GM19023 (cell line): ENCODE measurements at regions not wholly inside any gene's neighbourhood (a gene's known extent, or its start where the extent isn't known, plus 50 kb on each side); places are given as distances from the start of the nearest gene placed in this dataset.
"Not testable (repeated sequence)": the region's sequence is repeated elsewhere in the genome, so short reads cannot be mapped to it uniquely, and the experiment has no call there.

ENCODE experiments used
- ATAC-seq: cut with Tn5 transposase; IDR thresholded peaks from one replicate; pipeline ENCODE4 v1.9.1; 2021; ENCODE audit warnings: mild to moderate bottlenecking, moderate library complexity; ENCODE audit not compliant: unreplicated experiment

DNA sequence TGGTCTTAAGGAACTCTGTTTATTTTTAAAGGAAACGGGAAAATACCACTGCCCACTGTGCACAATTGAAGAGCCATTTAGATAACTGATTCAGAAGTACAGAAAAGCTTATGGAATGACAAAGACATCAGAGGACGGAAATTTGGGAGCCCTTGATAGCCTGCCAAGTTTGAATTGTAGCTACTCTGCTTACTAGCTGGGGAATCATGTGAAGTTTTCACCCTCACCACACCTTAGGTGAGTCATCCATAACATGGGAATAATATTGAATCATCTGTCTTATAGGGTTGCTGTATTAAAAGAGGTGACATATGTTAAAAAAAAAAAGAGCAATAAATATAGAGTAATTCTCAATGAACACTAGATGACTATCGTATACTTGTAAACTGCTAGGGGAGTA is 1104.2 kb downstream of the GATA3 start:
- ATAC-seq: no peak

DNA sequence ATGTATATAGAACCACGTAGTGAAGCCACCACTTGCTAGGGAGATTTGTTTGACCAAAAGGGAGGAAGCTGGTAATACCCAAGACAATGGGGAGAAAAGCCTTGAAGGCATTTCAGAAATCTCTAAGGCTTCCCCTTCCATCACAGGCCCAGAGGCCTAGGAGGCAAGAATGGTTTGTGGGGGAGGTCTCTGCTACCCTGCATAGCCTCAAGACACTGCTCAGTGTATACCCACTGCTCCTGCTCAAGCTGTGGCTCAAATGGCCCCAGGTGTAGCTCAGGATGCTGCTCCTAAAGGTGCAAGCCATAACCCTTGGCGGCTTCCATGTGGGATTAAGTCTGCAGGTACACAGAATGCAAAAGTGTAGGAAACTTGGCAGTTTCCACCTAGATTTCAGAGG is 1105.8 kb downstream of the GATA3 start:
- no peak for ATAC-seq

- ATAC-seq: no peak
These were observed 1109.2 kb downstream of the GATA3 start for GRCh38 chr10:9163699-9164098.

DNA sequence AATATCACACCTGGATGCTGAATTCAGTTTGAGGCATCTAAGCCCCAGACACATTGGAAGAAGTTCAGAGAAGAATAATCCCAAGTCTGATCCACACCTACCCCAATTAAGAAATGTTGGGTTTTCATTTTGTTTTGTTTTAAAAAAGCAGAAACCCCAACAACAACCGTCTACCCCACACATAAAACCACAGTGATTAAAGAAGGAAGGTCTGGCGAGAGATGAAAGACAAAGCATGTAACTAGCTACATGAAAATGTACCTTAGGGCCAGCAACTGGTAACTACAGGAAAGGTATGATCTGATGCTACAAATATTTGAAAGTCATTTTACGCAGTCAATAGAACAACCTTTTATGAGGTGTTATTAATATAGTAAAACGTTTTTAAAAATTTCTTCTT is 1112.3 kb downstream of the GATA3 start:
- no peak for ATAC-seq

GRCh38 chr10:9172276-9172675 is 1117.8 kb downstream of the GATA3 start:
- ATAC-seq: no peak

GRCh38 chr10:9175200-9175599 is 1120.7 kb downstream of the GATA3 start:
- ATAC-seq: no peak

DNA sequence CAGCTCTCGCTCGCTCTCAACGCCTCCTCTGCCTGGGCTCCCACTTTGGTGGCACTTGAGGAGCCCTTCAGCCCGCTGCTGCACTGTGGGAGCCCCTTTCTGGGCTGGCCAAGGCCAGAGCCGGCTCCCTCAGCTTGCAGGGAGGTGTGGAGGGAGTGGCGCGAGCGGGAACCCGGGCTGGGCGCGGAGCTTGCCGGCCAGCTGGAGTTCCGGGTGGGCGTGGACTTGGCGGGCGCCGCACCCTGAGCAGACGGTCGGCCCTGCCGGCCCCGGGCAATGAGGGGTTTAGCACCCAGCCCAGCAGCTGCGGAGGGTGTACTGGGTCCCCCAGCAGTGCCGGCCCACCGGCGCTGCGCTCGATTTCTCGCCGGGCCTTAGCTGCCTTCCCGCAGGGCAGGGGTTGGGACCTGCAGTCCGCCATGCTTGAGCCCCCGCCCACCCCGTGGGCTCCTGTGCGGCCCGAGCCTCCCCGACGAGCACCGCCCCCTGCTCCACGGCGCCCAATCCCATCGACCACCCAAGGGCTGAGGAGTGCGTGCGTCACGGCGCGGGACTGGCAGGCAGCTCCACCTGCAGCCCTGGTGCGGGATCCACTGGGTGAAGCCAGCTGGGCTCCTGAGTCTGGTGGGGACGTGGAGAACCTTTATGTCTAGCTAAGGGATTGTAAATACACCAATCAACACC is 1128.9 kb downstream of the GATA3 start:
- not testable (repeated sequence) for ATAC-seq

GRCh38 chr10:9188022-9188810 is 1133.7 kb downstream of the GATA3 start:
- ATAC-seq: no peak

DNA sequence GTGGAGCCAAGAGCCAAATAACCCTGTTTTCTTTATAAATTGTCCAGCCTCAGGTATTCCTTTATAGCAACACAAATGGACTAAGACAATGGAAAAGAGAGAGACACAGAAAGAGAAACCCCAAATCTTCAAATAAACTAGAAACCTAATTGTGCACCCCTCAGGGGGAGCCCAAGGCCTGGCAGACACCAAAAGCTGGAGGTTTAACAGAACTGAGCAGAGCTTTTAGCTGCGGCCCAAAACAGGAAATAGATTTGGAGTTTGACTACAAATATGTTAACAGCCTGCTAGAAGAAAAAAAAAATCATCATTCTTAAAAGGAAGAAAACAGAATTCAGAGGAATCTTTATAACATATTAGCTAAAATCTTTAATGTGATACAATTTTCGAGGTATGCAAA is 1135.0 kb downstream of the GATA3 start:
- no peak for ATAC-seq

DNA sequence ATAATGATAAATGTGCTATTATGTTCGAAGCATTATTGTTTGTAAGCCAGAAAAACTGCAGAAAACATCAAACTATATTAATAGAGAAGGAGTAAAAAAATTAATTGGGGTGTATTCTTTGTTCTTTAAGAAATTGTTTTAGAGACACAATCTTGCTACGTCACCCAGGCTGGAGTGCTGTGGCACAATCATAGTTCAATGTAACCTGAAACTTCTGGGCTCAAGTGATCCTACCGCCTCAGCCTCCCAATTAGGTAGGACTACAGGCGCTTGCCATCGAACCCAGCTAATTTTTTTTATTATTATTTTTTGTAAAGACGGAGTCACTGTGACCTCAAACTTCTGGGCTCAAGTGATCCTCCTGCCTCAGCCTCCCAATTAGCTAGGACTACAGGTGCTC is 1138.6 kb downstream of the GATA3 start:
- no peak for ATAC-seq

- ATAC-seq: no peak
These were observed 1140.9 kb downstream of the GATA3 start for GRCh38 chr10:9195385-9195784.

- ATAC-seq: no peak
These were observed 1144.1 kb downstream of the GATA3 start for GRCh38 chr10:9198611-9199010.

DNA sequence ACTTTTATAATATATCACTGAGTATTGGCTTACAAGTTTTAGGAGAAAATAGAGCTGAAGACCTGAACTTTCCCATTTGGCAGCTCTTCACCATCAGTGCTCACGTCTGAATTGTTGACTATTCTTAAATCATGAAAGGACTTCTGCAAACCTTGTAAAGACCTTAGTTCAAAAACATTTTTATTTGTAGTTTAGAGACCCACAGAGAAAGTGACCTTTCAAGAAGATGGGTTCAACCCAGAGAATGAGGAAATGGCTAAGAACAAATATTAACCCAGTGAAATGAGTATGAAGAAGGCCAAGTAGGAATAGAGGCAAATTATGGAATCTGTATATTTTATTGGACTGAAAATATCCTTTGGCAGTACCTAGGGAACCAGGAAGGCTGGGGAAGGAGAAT is 1151.1 kb downstream of the GATA3 start:
- no peak for ATAC-seq

- ATAC-seq: peak; percentile 88
These were observed 1154.8 kb downstream of the GATA3 start for GRCh38 chr10:9209105-9209798.

DNA sequence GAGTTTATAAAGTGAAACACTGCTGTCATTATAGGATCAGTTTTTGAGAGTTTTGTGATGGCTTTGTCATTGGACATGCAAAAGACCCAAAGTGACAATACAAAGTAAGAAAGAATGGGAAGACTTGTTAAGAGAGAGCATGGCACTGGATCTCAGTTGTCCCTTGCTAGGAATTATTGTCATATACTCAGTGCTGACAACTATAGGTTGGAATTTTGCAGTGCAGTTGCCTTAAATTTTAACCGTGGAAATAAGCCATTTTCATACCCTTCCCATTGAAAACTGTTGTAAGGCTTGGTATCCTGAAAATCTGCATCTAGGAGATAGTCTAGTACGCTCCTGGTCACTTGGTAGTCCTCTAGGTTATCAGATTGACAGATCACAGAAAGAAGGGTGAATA is 1156.7 kb downstream of the GATA3 start:
- no peak for ATAC-seq

DNA sequence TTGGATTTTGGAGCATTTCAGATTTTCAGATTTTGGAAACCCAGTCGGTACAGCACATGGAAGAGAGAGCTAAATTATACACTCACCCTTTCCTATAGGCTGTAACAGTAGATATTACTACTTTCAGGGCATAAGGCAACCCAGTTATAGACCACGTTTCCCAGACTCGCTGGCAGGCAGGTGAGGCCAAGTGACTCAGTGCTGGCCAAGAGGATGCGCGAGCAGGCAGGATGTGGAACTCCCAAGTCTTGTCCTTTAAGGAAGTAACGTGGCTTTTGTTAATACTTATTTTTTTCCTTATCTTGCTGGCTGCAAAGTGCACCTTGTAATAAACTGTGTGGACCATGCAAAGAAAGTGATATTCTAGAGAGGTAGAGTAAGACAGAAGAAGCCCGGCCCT is 1160.1 kb downstream of the GATA3 start:
- no peak for ATAC-seq

- no peak for ATAC-seq
These were observed 1160.6 kb downstream of the GATA3 start for GRCh38 chr10:9215121-9215520.

DNA sequence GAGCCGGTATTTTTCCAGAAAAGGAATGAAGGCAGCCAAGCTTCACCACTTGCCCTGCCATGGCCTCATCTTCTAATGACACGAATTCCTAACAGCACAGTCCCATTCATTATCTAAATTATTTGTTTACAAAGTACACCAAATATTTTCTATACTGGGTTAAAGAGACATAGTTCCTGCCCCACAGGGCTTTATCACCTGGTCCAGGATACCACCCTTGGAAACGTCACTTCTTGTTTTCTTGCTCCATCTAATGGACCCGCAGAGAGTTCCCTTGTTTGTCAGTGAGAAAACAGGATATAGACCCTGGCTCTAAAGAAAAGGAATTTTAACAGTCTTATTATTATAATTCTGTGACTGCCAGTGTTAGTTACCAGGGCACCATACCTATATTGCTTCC is 1165.4 kb downstream of the GATA3 start:
- no peak for ATAC-seq

DNA sequence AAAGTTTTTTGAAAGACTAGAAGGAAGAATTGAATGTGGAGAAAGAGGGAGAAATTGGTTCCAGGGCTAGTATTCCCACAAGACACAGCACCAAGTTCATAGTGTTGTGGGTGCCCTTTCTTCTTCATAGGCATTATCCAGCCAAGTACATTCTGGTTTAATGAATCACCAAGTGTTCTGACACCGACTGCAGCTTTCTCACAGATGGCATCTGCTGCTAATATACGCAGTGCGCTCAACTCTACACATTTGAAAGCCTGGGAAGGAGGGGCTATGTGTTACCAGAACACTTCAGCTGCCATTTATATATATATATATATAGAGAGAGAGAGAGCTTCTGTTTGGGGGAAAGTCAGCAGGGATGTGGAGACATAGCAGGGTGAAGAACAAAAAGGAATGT is 1168.4 kb downstream of the GATA3 start:
- no peak for ATAC-seq

- no peak for ATAC-seq
These were observed 1173.3 kb downstream of the GATA3 start for GRCh38 chr10:9227679-9228365.

GRCh38 chr10:9228771-9229170 is 1174.3 kb downstream of the GATA3 start:
- ATAC-seq: no peak
